Memory B cell (primary cell): ENCODE measurements at regions not wholly inside any gene's neighbourhood (a gene's known extent, or its start where the extent isn't known, plus 50 kb on each side); places are given as distances from the start of the nearest gene placed in this dataset.
"Not testable (repeated sequence)": the region's sequence is repeated elsewhere in the genome, so short reads cannot be mapped to it uniquely, and the experiment has no call there.

Experiments used
- ATAC-seq: fragments of 150-1000 bp; cut with Tn5 transposase; 2 replicates; pipeline ENCODE4 v1.10.0; 2021; ENCODE audit warnings: low read depth, mild to moderate bottlenecking, moderate library complexity
- DNase-seq, 2 donors: peaks; one replicate each; pipeline ENCODE4 v3.0.0; 2022; ENCODE audit warnings: low spot score in 2 of 2
- H3K27ac Mint-ChIP-seq: one replicate; pipeline ENCODE4 v1.8.0; 2022; ENCODE audit warnings: mild to moderate bottlenecking, moderate library complexity, mixed read lengths
- H3K27me3 Mint-ChIP-seq: one replicate; pipeline ENCODE4 v1.8.0; 2022; ENCODE audit warnings: mixed read lengths
- H3K36me3 Mint-ChIP-seq: one replicate; pipeline ENCODE4 v1.8.0; 2022; ENCODE audit warnings: mild to moderate bottlenecking, mixed read lengths
- H3K4me1 Mint-ChIP-seq: one replicate; pipeline ENCODE4 v1.8.0; 2022; ENCODE audit warnings: mixed read lengths
- H3K4me3 Mint-ChIP-seq: one replicate; pipeline ENCODE4 v1.8.0; 2022; ENCODE audit warnings: mild to moderate bottlenecking, moderate library complexity, mixed read lengths
- H3K9me3 Mint-ChIP-seq: one replicate; pipeline ENCODE4 v1.8.0; 2022; ENCODE audit warnings: mixed read lengths

DNA sequence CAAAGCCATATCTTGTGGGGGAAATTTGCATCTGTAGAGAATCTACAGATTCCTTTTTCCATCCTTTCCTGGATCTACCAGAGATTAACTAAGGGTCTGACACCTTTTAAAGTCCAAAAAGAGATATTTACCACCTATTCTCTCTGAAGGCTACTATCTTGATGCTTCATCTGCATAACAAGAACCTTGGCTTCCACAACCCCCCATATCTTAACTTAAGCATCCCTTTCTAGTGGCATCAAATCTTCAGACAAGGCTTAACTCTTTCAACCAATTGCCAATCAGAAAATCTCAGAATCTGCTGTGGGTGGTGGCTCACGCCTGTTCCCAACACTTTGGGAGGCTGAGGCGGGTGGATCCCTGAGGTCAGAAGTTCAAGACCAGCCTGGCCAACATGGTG is 74.3 kb upstream of the FICD start:
- Mint-ChIP-seq H3K27me3 (peaks cover 10% of the 10 kb centered on the region), H3K27ac (no peak overlapping the region), H3K36me3 (no peaks in the 10 kb centered on the region), H3K4me3 (no peak overlapping the region), H3K9me3 (peaks cover 2% of the 10 kb centered on the region), H3K4me1 (peaks cover 4% of the 10 kb centered on the region)
- ATAC-seq: no peak
- DNase-seq: no peak

GRCh38 chr12:108438667-108439066 is 76.4 kb upstream of the FICD start:
- Mint-ChIP-seq H3K9me3 (peaks cover 2% of the 10 kb centered on the region), H3K36me3 (no peaks in the 10 kb centered on the region), H3K27ac (no peak overlapping the region), H3K27me3 (peaks cover 12% of the 10 kb centered on the region), H3K4me3 (no peak overlapping the region), H3K4me1 (peaks cover 4% of the 10 kb centered on the region)
- no peak for ATAC-seq
- no peak for DNase-seq

- Mint-ChIP-seq H3K9me3 (no peaks in the 10 kb centered on the region), H3K4me1 (no peaks in the 10 kb centered on the region), H3K27me3 (peaks cover 5% of the 10 kb centered on the region), H3K4me3 (no peak overlapping the region), H3K36me3 (no peaks in the 10 kb centered on the region), H3K27ac (no peak overlapping the region)
- DNase-seq (no peak), ATAC-seq (no peak)
Observed at GRCh38 chr12:108432423-108433121, 82.5 kb upstream of the FICD start.

DNA sequence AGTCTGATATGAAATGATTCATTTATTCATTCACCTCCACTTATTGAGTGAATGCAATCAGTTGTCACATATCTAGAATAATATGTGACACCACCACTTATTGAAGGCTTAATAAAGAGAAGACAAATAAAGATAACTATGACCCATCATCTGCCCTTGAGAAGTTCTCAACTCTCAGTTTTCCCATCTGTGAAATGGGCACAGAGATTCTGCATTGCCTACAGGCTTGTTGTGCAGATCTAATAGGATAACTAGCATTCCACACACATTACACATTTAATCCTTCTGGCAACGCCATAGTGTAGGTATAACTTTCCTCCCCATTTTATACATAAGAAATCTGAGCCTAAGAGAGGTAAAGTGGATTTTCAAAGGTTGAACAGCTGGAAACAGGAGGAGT is 84.2 kb upstream of the FICD start:
- H3K4me1 Mint-ChIP-seq: no peaks in the 10 kb centered on the region
- DNase-seq (no peak), ATAC-seq (no peak)
- H3K9me3 Mint-ChIP-seq: no peaks in the 10 kb centered on the region
- no peak overlapping the region for H3K27ac Mint-ChIP-seq
- peaks cover 7% of the 10 kb centered on the region for H3K27me3 Mint-ChIP-seq
- H3K4me3 Mint-ChIP-seq: no peak overlapping the region
- no peaks in the 10 kb centered on the region for H3K36me3 Mint-ChIP-seq

GRCh38 chr12:108430245-108430644 is 84.8 kb upstream of the FICD start:
- Mint-ChIP-seq H3K4me3 (no peak overlapping the region), H3K27me3 (peaks cover 10% of the 10 kb centered on the region), H3K4me1 (no peaks in the 10 kb centered on the region), H3K9me3 (no peaks in the 10 kb centered on the region), H3K27ac (no peak overlapping the region), H3K36me3 (no peaks in the 10 kb centered on the region)
- ATAC-seq (no peak), DNase-seq (no peak)

DNA sequence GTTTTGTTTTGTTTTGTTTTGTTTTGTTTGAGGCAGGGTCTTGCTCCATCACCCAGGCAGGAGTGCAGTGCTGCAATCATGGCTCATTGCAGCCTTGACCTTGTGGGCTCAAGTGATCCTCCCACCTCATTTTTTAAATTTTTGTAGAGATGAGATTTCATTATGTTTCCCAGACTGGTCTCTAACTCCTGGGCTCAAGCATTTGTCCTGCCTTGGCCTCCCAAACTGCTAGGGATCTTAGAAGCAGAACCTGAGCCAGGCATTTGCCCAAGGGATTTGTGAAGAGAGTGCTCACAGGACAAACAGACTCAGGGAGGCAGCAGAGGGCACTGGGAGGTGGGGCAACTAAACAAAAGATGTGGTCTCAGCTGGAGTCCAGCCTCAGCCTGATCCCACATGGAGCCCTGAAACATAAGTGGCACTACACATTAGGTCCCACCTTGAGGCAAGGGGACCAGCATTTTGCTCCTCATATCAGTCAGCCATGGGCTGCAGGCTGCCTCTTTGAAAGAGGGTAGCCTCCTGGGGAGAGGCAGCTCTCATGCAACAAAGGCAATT is 86.2 kb upstream of the CMKLR1 start:
- H3K27me3 Mint-ChIP-seq: peaks cover 22% of the 10 kb centered on the region
- no peaks in the 10 kb centered on the region for H3K4me1 Mint-ChIP-seq
- H3K36me3 Mint-ChIP-seq: no peaks in the 10 kb centered on the region
- H3K27ac Mint-ChIP-seq: peak overlapping the region; percentile 41
- no peak for ATAC-seq
- no peak overlapping the region for H3K4me3 Mint-ChIP-seq
- DNase-seq: no peak
- no peaks in the 10 kb centered on the region for H3K9me3 Mint-ChIP-seq

- no peaks in the 10 kb centered on the region for H3K9me3 Mint-ChIP-seq
- H3K27me3 Mint-ChIP-seq: peaks cover 22% of the 10 kb centered on the region
- ATAC-seq: no peak
- no peak overlapping the region for H3K4me3 Mint-ChIP-seq
- peak overlapping the region; percentile 41 for H3K27ac Mint-ChIP-seq
- DNase-seq: no peak
- no peaks in the 10 kb centered on the region for H3K36me3 Mint-ChIP-seq
- H3K4me1 Mint-ChIP-seq: no peaks in the 10 kb centered on the region
Observed at GRCh38 chr12:108424816-108425215, 85.7 kb upstream of the CMKLR1 start.

GRCh38 chr12:108424026-108424425 is 84.9 kb upstream of the CMKLR1 start:
- no peak overlapping the region for H3K4me3 Mint-ChIP-seq
- H3K4me1 Mint-ChIP-seq: no peaks in the 10 kb centered on the region
- peaks cover 22% of the 10 kb centered on the region for H3K27me3 Mint-ChIP-seq
- DNase-seq (no peak), ATAC-seq (no peak)
- H3K36me3 Mint-ChIP-seq: no peaks in the 10 kb centered on the region
- no peak overlapping the region for H3K27ac Mint-ChIP-seq
- no peaks in the 10 kb centered on the region for H3K9me3 Mint-ChIP-seq

DNA sequence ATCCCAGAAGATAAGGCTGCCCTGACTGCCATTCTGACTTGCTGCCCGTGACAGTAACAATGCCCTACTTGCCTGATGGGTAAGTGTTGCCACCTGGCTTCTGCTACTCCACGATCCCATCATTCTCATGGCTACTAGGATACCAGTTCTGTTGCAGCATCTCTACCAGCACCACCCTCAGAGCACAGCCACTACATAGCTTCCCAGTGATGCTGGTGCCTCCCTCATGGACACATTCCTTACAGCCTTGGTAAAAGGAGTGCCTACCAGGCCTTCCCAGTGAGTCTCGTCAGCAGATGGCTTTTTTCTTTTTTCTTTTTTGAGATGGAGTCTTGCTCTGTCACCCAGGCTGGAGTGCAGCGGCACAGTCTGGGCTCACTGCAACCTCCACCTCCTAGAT is 84.4 kb upstream of the CMKLR1 start:
- Mint-ChIP-seq H3K4me1 (no peaks in the 10 kb centered on the region), H3K27ac (no peak overlapping the region), H3K27me3 (peaks cover 22% of the 10 kb centered on the region), H3K4me3 (no peak overlapping the region), H3K9me3 (no peaks in the 10 kb centered on the region), H3K36me3 (no peaks in the 10 kb centered on the region)
- DNase-seq (no peak), ATAC-seq (no peak)

DNA sequence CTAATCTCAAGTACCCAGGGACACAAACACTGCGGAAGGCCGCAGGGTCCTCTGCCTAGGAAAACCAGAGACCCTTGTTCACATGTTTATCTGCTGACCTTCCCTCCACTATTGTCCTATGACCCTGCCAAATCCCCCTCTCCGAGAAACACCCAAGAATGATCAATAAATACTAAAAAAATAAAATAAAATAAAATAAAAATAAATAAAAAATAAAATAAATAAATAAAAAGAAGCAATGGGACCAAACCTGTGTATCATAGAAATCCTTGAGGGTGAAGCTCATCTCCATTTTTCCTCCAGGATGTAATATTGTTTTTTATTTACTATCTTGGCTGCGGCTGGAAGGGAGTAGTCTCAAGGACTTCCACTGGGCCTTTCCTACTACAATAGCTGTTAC is 82.0 kb upstream of the CMKLR1 start:
- H3K4me1 Mint-ChIP-seq, H3K9me3 Mint-ChIP-seq, DNase-seq, H3K36me3 Mint-ChIP-seq, ATAC-seq, H3K27ac Mint-ChIP-seq, H3K4me3 Mint-ChIP-seq: not testable (repeated sequence)
- H3K27me3 Mint-ChIP-seq: peaks cover 18% of the 10 kb centered on the region

DNA sequence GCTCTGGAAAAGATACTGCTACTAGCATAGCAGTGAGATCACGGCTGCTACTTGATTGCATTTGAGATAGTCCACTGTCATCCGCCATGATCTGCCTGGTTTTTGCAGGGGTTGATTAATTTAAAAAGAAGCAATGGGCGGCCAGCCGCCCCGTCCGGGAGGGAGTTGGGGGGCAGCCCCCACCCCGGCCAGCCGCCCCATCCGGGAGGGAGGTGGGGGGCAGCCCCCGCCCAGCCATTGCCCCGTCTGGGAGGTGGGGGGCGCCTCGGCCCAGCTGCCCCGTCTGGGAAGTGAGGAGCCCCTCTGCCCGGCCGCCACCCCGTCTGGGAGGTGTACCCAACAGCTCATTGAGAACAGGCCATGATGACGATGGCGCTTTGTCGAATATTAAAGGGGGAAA is 81.3 kb upstream of the CMKLR1 start:
- not testable (repeated sequence) for DNase-seq, H3K4me1 Mint-ChIP-seq, H3K4me3 Mint-ChIP-seq, H3K9me3 Mint-ChIP-seq, H3K36me3 Mint-ChIP-seq, H3K27ac Mint-ChIP-seq, ATAC-seq
- H3K27me3 Mint-ChIP-seq: peaks cover 16% of the 10 kb centered on the region

- Mint-ChIP-seq H3K27me3 (peaks cover 16% of the 10 kb centered on the region), H3K4me3 (no peak overlapping the region), H3K36me3 (no peaks in the 10 kb centered on the region), H3K4me1 (peaks cover 2% of the 10 kb centered on the region), H3K27ac (no peak overlapping the region), H3K9me3 (peaks cover 4% of the 10 kb centered on the region)
- DNase-seq (no peak), ATAC-seq (no peak)
Observed at GRCh38 chr12:108419949-108420348, 80.8 kb upstream of the CMKLR1 start.

DNA sequence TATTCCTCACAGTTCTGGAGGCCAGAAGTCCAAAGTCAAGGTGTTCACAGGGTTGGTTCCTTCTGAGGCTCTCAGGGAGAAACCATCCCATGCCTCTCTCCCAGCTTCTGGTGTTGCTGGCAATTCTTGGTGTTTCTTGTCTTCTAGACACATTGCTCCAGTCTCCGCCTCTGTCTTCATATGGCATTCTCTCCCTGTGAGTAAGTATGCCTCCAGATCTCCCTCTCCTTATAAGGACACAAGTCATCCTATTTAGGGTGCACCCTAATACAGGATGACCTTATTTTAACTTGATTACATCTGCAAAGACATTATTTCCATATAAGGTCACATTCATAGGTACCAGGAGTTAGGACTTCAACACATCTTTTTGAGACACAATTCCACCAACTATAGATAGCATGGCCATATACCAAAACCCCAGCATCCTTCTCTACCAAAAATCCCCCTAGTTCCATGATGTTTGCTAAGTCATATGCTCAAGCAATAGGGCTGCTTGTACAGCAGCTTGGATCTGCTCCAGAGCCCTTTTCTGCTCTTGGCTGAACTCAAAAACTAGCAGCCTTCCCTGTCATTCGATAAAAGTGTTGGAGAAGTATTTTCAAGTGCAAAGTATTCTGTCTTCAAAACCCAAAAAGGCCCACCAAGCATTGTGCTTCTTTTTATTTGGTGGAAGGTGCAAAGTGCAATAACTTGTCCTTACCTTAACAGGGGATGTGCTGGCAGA is 79.2 kb upstream of the CMKLR1 start:
- ATAC-seq: no peak
- no peak for DNase-seq
- peaks cover 9% of the 10 kb centered on the region for H3K27me3 Mint-ChIP-seq
- peaks cover 2% of the 10 kb centered on the region for H3K4me1 Mint-ChIP-seq
- no peak overlapping the region for H3K4me3 Mint-ChIP-seq
- no peak overlapping the region for H3K27ac Mint-ChIP-seq
- H3K36me3 Mint-ChIP-seq: no peaks in the 10 kb centered on the region
- peaks cover 4% of the 10 kb centered on the region for H3K9me3 Mint-ChIP-seq

- DNase-seq (no peak), ATAC-seq (no peak)
- Mint-ChIP-seq H3K27ac (no peak overlapping the region), H3K4me3 (no peak overlapping the region), H3K4me1 (peaks cover 2% of the 10 kb centered on the region), H3K36me3 (no peaks in the 10 kb centered on the region), H3K9me3 (peaks cover 4% of the 10 kb centered on the region), H3K27me3 (peaks cover 6% of the 10 kb centered on the region)
Observed at GRCh38 chr12:108414021-108414420, 74.9 kb upstream of the CMKLR1 start.
